ENCODE measurements at regions not wholly inside any gene's neighbourhood (a gene's known extent, or its start where the extent isn't known, plus 50 kb on each side); places are given as distances from the start of the nearest gene placed in this dataset.
"Not testable (repeated sequence)": the region's sequence is repeated elsewhere in the genome, so short reads cannot be mapped to it uniquely, and the experiment has no call there.

- no peak for DNase-seq
Measured at GRCh38 chr7:15839416-15840100, 153.1 kb upstream of the MEOX2 start.

- no peak for DNase-seq
Measured at GRCh38 chr7:15838265-15838664, 151.8 kb upstream of the MEOX2 start.

GRCh38 chr7:15837306-15837950, 150.9 kb upstream of the MEOX2 start:
- DNase-seq, result no peak

GRCh38 chr7:15836651-15837050, 150.2 kb upstream of the MEOX2 start:
- no peak for DNase-seq

GRCh38 chr7:15836041-15836440, 149.6 kb upstream of the MEOX2 start:
- DNase-seq, result no peak

- no peak for DNase-seq
Measured at GRCh38 chr7:15834446-15834845, 148.0 kb upstream of the MEOX2 start.

- no peak for DNase-seq
Measured at GRCh38 chr7:15832996-15833395, 146.5 kb upstream of the MEOX2 start.

GRCh38 chr7:15831606-15832005, 145.1 kb upstream of the MEOX2 start:
- no peak for DNase-seq

GRCh38 chr7:15829691-15830090, 143.2 kb upstream of the MEOX2 start:
- no peak for DNase-seq

- no peak for DNase-seq
Measured at GRCh38 chr7:15828881-15829280, 142.4 kb upstream of the MEOX2 start.

- no peak for DNase-seq
Measured at GRCh38 chr7:15821484-15822427, 135.3 kb upstream of the MEOX2 start.

- DNase-seq, result no peak
Measured at GRCh38 chr7:15820319-15820718, 133.8 kb upstream of the MEOX2 start.

GRCh38 chr7:15816835-15817426, 130.4 kb upstream of the MEOX2 start:
- no peak for DNase-seq

- no peak for DNase-seq
Measured at GRCh38 chr7:15813448-15813847, 127.0 kb upstream of the MEOX2 start.

- DNase-seq, result not testable (repeated sequence)
Measured at GRCh38 chr7:15810383-15810782, 123.9 kb upstream of the MEOX2 start.

GRCh38 chr7:15809936-15810335, 123.5 kb upstream of the MEOX2 start:
- DNase-seq, result not testable (repeated sequence)

GRCh38 chr7:15805891-15806290, 119.4 kb upstream of the MEOX2 start:
- no peak for DNase-seq

- no peak for DNase-seq
Measured at GRCh38 chr7:15802425-15802824, 115.9 kb upstream of the MEOX2 start.

GRCh38 chr7:15801551-15801950, 115.1 kb upstream of the MEOX2 start:
- DNase-seq, result no peak

- DNase-seq, result no peak
Measured at GRCh38 chr7:15801041-15801440, 114.6 kb upstream of the MEOX2 start.

GRCh38 chr7:15798081-15798480, 111.6 kb upstream of the MEOX2 start:
- DNase-seq, result no peak

GRCh38 chr7:15795393-15795792, 108.9 kb upstream of the MEOX2 start:
- no peak for DNase-seq

- no peak for DNase-seq
Measured at GRCh38 chr7:15794801-15795200, 108.3 kb upstream of the MEOX2 start.

Data from activated CD4-positive, alpha-beta T cell treated with anti-CD3 and anti-CD28 coated beads, Interleukin-2, amount 50 U/mL, for 16 hours (primary cell).